ENCODE measurements at regions not wholly inside any gene's neighbourhood (a gene's known extent, or its start where the extent isn't known, plus 50 kb on each side); places are given as distances from the start of the nearest gene placed in this dataset.

GRCh38 chr20:24060851-24061590, 72.4 kb upstream of the GGTLC1 start:
- no peak for DNase-seq (ENCODE audit: low read depth in 2 of 2)

DNA sequence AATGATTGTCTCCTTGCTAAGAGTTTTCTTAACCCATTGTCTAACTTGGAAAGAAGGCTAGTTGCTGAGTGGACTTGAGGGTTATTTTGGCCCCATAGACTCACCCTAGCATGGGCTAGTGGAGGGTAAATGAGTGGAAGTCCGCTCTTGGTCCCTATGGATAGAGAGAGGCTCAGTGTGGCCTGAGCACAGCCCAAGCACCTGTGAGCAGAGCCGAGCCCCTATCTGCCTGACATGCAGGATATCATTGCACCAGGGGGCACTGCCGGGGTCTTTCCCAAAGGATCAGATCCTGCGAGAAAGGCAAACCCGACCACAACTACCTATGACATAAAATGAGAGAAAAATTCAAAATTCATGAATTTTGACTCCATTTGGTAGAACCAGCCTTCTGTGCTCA, 70.6 kb upstream of the GGTLC1 start:
- no peak for DNase-seq (ENCODE audit: low read depth in 2 of 2)

DNA sequence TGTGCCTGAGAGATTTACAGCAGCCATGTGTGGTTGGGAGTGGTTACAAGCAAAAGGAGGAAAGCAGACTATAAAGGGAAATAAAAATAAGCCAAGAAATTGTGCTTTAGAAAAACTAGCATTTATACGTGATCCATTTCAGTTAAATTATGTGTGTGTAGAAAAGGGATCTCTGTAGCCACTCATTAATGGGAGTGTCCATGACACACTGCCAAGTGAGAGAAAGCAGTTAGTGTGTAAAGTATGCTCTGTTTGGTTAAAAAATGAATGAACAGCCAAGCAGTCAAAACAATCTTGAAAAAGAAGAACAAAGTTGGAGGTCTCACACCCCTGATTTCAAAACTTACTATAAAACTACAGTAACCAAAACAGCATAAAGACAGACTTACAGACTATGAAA, 67.9 kb upstream of the GGTLC1 start:
- DNase-seq (ENCODE audit: low read depth in 2 of 2) = no peak

DNA sequence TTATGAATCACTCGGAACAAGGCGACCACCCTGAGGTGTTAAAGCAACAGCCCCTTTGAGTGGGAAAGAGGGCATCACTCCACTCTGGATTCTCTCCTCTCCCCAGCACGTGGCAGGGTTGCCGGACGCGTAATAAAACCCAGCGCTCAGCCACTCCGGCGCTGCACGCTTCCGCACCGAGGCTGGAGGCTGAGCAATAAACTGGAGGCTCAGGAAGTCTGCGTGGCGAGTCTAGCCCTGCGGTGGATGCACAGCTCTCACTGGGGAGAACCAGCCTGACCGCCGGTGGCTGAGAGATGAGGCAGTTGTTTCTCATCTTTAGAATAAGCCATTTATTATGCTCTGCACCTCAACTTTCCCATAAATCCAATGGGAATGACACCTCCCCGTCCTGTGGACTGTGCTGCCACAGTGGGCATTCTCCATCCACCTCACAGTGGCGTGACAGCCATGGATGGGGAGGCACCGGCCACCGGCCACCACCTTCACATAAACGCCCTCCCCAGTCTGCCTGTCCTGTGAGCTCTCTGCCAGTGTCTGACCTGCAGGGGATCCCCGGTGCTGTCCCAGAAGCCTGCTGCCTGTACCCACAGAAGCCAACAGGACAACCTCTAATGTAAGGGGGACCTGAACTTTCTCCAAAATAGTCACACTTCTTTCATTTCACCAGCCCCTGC, 64.2 kb upstream of the GGTLC1 start:
- DNase-seq (ENCODE audit: low read depth in 2 of 2) = no peak

- no peak for DNase-seq (ENCODE audit: low read depth in 2 of 2)
Observed at GRCh38 chr20:24051160-24051559, 62.6 kb upstream of the GGTLC1 start.

- DNase-seq (ENCODE audit: low read depth in 2 of 2) = no peak
Observed at GRCh38 chr20:24050119-24050518, 61.5 kb upstream of the GGTLC1 start.

GRCh38 chr20:24049081-24049480, 60.5 kb upstream of the GGTLC1 start:
- DNase-seq (ENCODE audit: low read depth in 2 of 2) = no peak

DNA sequence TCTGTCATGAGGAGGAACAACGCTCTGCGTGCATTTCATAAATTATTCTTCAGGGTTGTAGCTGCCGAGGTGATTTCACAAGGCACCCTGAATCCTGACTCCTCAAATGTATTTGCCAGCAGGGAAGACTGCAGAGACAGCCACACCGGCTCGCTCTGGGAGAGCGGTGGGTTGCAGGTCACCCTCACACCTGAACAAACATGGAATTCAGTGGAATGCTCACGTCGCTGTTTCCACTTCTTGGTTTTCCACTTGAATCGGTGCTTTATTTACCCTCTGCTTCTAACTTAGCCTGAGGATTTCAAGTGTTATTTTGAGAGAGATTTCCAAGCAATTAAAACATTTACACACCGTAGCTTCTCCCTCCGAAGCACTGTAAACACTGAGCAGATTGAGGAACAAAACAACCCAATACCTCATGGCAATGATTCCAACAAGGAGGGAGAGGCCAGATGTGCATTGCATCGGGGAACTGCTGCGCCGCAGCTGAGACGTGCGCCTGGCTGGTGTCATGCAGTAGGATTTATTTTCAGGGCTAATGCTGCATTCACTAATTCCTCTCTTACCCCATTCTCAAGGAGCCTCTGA, 59.5 kb upstream of the GGTLC1 start:
- DNase-seq (ENCODE audit: low read depth in 2 of 2) = no peak

GRCh38 chr20:24046888-24047287, 58.3 kb upstream of the GGTLC1 start:
- DNase-seq (ENCODE audit: low read depth in 2 of 2) = no peak

DNA sequence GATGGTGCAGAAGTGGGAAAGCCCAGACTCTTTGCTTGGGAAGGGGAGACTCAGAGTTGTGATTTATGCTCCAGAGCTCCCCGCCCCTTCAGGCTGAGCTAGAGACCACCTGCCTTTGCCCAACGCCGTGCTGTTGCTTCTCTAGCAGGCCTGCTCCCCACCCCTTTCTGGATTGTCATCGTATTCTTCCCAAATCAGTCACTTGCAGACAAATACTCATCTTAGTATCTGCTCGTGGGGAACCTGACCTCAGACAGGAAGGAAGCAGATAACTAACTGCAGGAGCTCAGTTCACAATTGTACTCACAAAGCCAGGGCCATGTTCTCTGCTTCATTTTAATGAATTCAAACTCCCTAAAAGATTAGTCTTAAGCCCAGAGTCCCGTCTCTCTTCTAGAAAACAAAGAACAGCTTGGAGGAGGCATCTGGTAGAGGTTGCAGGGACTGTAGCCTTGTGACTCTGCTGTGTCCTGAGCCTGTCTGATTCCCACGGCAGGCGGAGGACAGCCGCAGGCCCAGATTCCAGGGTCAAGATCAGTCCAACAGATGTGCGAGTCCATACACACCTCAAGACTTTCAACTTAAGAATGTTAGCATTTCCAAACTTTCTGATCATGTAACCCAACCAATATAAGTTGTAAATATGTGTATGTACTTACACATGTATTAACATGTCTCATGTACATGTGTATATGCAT, 57.2 kb upstream of the GGTLC1 start:
- no peak for DNase-seq (ENCODE audit: low read depth in 2 of 2)

DNA sequence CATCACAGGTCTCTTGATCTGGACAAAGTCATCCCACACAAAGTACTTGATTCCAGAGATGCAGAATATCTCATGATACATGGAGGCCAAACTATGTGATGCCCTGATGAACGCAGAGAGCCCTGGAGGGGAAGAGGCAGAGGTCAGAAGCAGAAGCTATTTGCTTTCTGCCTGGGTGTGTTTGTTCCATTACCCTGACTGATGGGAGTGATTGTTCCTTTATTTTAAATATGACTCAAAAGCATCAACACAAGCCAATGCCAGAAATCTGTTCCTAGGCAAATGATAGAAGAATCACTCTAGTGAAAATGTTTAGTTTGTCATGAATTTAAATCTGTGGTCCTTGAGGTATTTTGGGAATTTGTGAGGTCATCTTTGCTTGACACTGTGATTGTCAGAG, 54.7 kb upstream of the GGTLC1 start:
- DNase-seq (ENCODE audit: low read depth in 2 of 2) = no peak

GRCh38 chr20:24042646-24043045, 54.1 kb upstream of the GGTLC1 start:
- no peak for DNase-seq (ENCODE audit: low read depth in 2 of 2)

GRCh38 chr20:24040896-24041459, 52.4 kb upstream of the GGTLC1 start:
- DNase-seq (ENCODE audit: low read depth in 2 of 2) = no peak

DNA sequence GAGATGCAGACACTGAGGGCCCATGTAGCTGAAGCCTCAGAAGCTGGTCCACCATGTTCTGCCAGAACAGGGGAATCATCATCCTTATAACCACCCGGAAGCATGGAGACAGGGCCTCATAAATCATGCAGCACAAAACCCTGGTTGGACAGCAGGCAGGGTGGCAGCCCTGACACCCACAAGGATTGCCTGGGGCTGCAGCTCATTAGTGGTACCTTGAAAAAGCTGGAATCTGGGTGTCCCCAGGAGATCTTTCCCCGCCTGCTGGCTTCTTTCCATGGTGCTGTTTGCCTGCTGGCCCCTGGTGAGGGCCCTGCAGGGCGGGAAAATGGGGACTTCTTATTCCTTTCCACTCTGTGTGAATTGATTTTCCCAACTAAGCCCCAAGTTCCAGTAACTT, 50.6 kb upstream of the GGTLC1 start:
- DNase-seq (ENCODE audit: low read depth in 2 of 2) = no peak
